Renal cortical epithelial cell (primary cell): ENCODE measurements at regions not wholly inside any gene's neighbourhood (a gene's known extent, or its start where the extent isn't known, plus 50 kb on each side); places are given as distances from the start of the nearest gene placed in this dataset.
A peak's percentile ranks its signal among the peaks of the same experiment; 100 is the strongest.

ENCODE experiments used
- DNase-seq: peaks from one replicate; pipeline ENCODE4 v3.0.0-alpha.2; 2011; ENCODE audit warnings: low read depth

GRCh38 chr5:160957312-160957861, 105.4 kb upstream of the ATP10B start:
- no peak for DNase-seq

- DNase-seq, result no peak
Observed at GRCh38 chr5:160956051-160956450, 104.0 kb upstream of the ATP10B start.

GRCh38 chr5:160950311-160950710, 98.3 kb upstream of the ATP10B start:
- DNase-seq, result no peak

GRCh38 chr5:160940725-160941124, 88.7 kb upstream of the ATP10B start:
- DNase-seq, result no peak

GRCh38 chr5:160938532-160938931, 86.5 kb upstream of the ATP10B start:
- peak; percentile 94 for DNase-seq

GRCh38 chr5:160937570-160937969, 85.6 kb upstream of the ATP10B start:
- DNase-seq, result no peak

- no peak for DNase-seq
Observed at GRCh38 chr5:160935776-160936175, 83.8 kb upstream of the ATP10B start.

- no peak for DNase-seq
Observed at GRCh38 chr5:160931283-160931682, 79.3 kb upstream of the ATP10B start.

DNA sequence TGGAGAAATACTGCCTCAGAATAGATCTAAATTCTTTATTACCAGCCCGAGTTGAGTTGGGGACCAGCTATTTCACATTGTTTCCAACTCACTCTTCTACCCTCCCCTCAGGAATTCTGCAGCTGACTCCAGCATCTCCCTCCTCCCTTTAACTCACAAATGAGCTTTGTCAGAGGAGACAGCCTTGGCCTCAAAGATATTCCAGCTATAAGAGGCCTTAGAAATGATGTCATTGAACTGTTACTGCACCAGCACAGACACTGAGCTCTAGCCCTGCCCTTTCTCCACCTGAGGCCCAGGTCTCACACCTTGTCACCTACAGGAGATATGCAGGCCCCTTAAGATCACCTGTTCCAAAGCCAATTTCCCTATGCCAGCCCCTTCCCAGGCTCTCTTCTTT, 78.4 kb upstream of the ATP10B start:
- DNase-seq, result peak; percentile 71

DNA sequence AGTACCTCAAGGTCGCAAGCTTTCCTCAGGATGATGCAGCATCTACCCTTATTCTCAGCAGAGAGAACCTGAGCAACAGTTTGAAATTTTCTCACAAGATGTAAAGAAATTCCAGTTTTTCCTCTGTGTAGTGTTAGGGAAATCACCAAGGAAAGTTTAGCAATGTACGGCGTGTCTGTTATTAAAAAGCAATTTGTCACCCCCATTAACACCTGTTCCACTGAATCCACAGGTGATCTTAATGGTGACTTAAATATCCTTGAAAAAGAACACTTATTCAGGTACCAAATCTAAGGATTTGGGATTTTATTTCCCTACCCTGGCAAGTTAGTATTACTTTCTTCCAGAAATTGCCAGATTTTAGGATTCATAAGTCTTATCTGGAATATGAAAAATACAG, 77.9 kb upstream of the ATP10B start:
- DNase-seq, result no peak

DNA sequence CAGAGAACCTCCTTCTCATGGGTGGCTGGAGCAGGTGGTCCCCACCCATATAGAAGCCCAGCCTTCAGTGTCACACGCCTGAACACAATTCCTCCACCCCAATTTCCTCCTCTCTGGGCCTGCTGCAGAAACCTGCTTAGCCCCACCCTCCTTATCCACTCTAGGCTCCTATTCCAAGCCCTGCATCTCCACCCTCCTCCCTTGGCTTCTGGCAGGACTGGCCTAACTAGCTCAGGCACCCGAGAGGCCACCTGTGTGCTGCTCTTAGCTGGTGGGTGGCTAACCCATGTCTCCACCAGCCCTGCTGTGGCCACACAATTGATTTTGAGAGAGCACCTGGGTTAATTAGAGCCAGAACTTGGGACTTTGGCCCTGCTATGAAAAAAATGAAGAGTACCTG, 77.3 kb upstream of the ATP10B start:
- no peak for DNase-seq

DNA sequence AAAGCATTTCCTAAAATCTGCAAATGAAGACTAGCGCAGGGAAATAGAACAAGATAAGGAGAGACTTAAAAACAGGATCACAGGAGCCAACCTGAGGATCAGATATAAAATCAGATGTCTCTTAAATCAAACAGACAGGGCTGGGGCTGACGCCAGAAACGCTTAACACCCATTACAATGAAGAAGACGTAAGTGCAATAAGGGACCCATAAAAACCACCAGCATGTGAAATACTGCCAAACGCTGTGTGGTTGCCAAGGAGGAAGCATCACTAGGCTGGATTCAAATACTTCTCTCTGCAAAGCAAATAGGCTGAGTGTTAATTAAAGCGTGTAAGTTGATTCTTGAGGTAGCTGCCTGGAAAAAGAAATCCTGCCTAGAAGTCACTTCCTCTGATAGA, 74.4 kb upstream of the ATP10B start:
- peak; percentile 92 for DNase-seq

- DNase-seq, result no peak
Observed at GRCh38 chr5:160925281-160925680, 73.3 kb upstream of the ATP10B start.

DNA sequence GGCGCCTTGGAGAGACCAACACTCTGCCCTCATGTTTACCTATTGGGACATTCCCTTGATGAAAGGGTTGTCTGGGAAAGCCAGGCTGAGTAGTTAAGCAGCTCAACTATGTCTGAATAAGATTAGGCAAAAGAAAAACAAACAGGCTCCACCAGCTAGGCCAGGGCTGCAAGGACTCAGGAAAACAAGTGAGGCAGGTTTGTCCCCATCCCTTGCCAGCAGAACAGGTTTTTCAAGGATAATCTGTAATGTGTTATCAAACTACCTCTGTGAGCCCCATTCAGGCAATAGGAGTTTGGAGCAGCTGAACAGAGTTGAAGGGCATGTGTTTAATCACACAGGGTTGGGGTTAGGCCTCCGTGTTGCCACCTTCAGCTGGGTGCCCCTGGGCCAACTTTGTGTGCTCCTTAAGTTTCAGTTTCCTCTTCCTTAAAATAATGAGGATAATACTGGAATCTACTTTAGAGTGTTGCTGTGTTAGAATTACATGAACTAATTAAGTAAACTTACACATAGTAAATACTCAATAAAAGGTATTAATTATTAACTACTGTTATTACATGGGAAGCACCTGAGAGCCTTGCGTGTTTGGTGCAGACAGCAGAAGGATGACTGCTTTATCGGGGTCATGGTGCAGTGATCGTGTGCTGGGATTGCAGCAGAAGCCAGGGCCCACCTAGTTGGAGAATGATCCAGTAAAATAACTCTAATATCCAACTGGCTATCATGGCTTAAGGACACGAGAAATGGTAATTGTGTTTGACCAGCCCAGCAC, 72.1 kb upstream of the ATP10B start:
- DNase-seq, result peak; percentile 68

- DNase-seq, result no peak
Observed at GRCh38 chr5:160923411-160923810, 71.4 kb upstream of the ATP10B start.

DNA sequence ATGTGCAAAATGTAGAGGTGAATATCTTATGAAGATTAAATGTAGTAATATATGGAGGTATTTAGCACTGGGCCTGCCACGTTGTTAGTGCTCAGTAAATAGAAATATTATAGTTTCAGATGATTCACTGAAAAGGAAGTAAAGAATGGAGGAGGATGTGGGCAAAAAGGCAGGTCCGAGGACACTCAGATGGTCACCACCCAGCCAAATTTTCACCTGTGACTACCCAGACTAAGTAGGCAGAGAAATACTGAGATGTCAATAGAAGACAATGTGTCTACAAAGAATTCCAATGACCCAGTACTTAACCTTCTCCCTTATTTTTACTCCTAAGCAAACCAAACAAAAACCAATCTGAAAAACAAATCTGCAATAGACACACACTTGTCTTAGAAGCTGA, 70.3 kb upstream of the ATP10B start:
- DNase-seq, result no peak

DNA sequence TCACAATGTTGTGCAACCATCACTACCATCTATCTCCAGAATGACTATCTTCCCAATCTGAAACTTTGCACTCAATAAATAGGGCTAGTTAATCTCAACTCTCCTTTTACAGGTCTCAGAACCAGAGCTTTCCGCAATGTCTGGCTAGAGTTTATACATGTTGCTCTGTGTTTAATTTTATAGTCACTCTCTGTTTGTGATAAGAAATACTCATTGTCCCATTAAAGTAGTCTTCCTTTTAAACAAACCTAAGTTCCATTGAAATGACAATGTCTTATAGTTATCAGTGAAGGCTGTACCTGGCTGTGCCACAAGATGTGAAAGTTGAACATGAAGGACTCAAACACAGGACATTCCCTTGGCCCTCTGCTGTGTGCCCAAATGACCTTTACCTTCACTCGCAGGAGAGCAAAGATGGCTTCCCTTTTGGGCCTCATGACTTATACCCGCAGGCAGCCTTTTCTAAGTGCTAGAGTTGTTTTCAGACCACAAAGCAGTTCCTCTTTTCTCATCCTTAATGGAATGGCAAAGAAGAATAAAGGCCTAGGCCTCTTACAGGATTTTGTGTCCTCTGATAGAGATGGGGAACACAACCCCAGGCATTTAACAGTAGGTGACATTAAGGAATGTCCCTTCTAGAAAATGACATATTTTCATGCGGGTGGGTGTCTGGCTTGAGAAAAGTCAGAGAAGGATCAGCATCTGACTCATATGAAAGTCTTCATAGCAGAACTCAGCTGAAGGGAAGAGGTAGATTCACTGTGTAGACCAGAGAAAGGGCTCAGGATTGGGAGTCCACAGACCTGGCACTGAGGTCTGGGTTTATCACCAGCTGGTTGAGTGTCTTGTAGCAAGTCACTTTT, 69.6 kb upstream of the ATP10B start:
- no peak for DNase-seq

GRCh38 chr5:160919626-160920025, 67.6 kb upstream of the ATP10B start:
- no peak for DNase-seq

DNA sequence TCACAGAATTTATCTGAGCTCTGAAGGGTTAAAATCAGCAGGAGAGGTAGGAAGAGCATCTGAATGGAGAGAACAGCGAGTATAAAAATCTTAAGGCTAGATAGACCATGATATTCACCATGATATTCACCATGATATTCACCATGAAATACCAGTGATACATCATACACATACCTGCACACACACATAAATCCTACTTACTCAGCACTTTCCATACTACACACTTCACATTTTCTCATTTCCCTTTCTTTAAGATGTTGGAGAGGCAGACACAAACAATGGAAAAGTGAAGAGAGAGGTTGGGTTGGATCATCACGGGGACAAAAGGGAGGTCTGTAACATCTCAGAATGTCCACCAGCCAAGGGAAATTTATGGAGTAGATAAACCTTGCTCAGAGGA, 66.4 kb upstream of the ATP10B start:
- no peak for DNase-seq

DNA sequence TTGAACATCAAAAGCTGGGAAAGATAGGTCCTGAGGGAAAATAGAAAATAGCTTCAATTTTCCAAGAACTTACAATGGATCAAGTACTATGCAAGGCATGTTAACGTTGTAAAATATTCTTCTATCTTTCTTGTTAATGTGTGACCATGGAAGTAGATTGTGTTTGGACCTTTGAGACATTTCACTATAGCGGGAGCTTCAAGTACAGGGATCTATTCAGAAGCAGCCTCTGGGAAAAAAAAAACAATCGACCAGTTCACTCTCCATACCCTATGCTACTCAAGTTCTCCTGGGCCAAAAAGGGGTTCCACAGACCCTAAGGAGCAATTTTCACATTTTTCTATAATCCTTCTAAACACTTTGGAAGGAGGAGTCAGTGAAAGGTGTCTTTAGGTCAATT, 54.1 kb upstream of the ATP10B start:
- DNase-seq, result no peak

DNA sequence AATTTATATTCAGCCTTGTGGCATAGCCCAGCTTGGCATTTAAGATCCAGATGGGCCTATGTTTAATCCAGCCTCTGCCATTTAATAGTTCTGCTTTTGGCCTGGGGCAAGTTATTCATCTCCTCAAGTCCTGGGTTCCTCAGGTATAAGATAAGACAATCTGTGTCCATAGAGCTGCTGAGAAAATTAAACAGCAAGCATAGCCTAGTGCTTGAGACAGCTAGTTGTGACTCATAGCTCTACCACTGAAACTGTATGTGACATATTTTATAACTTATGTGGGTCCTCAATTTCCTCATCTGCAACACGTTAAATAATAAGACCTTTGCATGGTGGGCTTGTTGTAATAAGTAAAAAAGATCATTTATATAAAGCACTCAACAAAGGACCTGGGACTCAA, 53.3 kb upstream of the ATP10B start:
- no peak for DNase-seq

- DNase-seq, result no peak
Observed at GRCh38 chr5:160904591-160904990, 52.6 kb upstream of the ATP10B start.

GRCh38 chr5:160903551-160903950, 51.5 kb upstream of the ATP10B start:
- DNase-seq, result no peak
